Astrocyte (in vitro differentiated cells and primary cell): ENCODE measurements at regions not wholly inside any gene's neighbourhood (a gene's known extent, or its start where the extent isn't known, plus 50 kb on each side); places are given as distances from the start of the nearest gene placed in this dataset.
"Not testable (repeated sequence)": the region's sequence is repeated elsewhere in the genome, so short reads cannot be mapped to it uniquely, and the experiment has no call there.

Source experiments
- CTCF ChIP-seq: IDR thresholded peaks from 2 replicates; pipeline ENCODE4 v1.5.1; 2011; ENCODE audit warnings: low read depth, mild to moderate bottlenecking, inconsistent platforms, low read length, moderate library complexity; ENCODE audit not compliant: insufficient read depth
- EZH2 ChIP-seq: IDR thresholded peaks from 2 replicates; pipeline ENCODE4 v1.6.1; 2012; ENCODE audit warnings: mild to moderate bottlenecking, low read length, inconsistent platforms; ENCODE audit not compliant: insufficient read depth

- not testable (repeated sequence) for TF ChIP-seq CTCF, EZH2
Measured at GRCh38 chr12:131646444-131646843, 64.4 kb upstream of the SFSWAP start.
